H1 (cell line): ENCODE measurements at regions not wholly inside any gene's neighbourhood (a gene's known extent, or its start where the extent isn't known, plus 50 kb on each side); places are given as distances from the start of the nearest gene placed in this dataset.
"Not testable (repeated sequence)": the region's sequence is repeated elsewhere in the genome, so short reads cannot be mapped to it uniquely, and the experiment has no call there.

Source experiments
- HDAC6 ChIP-seq: IDR thresholded peaks from one replicate; pipeline ENCODE4 v1.7.1; 2012; ENCODE audit warnings: low read depth, mild to moderate bottlenecking, inconsistent platforms, low read length, moderate library complexity
- YY1 ChIP-seq: IDR thresholded peaks from 2 replicates; pipeline ENCODE4 v1.6.1; 2011; ENCODE audit warnings: low read depth, mild to moderate bottlenecking, low read length

DNA sequence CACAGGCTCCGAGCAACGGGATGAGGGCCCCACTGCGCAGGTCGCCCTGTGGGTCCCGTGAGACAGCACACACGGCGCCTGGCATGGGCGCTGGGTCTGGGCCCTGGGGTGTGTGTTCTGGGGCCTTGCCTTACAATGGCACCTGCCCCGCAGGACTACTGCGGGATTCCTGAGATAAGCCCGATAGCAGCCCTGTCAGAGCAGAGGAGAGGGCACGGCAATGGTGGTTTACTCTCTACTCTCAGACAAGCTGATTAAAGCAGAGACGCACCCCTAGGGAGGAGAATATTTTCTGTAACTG is 151.1 kb downstream of the NPIPB11 start:
- TF ChIP-seq HDAC6, YY1: not testable (repeated sequence)
